ENCODE measurements at regions not wholly inside any gene's neighbourhood (a gene's known extent, or its start where the extent isn't known, plus 50 kb on each side); places are given as distances from the start of the nearest gene placed in this dataset.

DNA sequence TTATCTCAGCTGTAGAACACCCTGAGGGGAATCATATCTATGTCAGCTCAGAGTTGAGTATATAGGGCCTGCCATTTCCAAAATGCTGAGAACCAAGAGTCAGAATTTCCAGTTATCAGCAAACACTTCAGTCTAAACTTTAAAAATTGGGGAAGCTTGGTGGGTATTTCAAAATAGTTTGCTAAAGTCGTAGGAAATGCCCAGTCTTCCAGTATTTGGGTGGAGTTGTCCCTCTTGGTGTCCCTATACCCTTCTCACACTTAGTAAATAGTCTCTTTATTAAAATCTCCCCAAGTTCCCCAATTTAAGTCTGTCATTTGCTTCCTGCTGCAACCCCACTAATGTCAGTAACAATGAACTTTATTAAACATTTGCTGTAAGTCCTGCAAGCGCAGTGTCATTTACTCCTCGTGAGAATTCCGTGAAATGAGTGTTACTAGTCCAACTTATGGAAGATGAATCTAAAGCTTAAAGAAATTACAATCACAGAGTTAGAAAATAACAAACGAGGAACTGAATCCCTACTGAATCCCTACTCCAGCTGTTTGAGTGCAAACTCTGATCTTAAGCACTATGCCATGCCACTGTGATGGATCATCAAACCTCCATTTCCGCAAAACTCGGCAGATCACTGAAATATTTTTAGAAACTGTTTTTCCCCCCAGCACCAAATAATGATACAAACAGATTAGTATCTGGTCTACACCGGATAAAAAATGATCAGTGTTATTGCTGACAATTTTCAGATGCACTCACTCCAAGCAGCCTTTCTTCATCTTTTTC, 341.7 kb upstream of the PROK2 start:
- no peak for DNase-seq

- peak; percentile 9 for DNase-seq
Measured at GRCh38 chr3:72123908-72124441, 339.0 kb upstream of the PROK2 start.

DNA sequence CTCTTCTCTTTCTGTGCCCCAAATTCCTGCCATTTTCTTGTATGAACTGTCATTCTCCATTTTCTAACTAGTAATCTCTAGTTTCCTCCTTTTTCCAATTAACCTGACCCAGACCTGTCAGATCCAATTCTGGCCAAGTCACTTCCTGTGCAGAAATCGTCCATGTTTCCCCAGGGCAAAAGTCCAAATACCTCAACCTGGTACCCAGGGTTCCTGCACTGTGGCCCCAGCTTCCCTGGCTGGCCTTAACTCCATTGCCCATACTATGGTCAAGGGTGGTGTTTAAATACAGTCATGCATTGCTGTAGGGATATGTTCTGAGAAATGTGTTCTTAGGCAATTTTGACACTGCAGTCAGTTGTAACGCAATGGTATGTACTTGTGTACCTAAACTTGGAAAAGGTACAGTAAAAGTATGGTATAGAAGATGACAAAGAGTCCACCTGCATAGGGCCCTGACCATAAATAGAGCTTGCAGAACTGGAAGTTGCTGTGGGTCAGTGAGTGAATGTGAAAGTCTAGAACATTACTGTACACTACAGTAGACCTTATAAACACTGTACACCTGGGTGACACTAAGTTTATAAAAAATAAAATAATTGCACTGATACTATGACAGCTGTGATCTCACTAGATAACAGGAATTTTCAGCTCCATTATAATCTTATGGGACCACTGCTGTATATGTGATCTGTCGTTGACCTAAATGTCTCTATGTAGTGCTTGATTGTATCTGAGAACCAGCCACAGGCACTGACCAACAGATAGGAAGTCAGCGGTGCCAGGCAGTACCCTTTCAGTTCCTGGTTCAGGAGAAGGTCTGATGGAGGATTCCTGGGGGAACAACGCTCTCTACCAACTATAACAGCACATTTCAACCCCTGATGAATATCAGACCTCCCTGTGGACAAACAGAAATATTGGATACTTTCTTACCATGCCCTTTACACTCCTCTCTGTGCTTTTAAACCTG, 336.1 kb upstream of the PROK2 start:
- no peak for DNase-seq

GRCh38 chr3:72120039-72120438, 335.1 kb upstream of the PROK2 start:
- DNase-seq = no peak

GRCh38 chr3:72118628-72119027, 333.7 kb upstream of the PROK2 start:
- no peak for DNase-seq

DNA sequence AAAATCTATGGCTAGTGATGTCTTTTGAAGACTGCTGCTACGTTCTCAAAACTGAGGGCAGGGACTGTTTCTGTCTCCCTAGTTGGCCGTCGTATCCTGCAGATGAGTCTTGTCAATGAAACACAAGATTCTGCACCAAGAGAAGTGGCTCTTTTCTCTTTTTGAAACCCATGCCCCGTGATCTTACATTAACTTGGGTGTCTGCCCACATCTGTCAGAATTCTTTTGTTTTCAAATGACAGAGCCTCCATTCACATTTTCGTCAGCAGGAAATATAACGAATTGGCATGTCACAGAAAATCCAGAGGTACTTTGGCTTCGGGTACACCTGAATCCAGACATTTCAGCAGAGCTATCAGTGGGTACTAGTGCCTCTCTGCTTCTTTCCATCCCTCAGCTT, 331.3 kb upstream of the PROK2 start:
- DNase-seq = no peak

DNA sequence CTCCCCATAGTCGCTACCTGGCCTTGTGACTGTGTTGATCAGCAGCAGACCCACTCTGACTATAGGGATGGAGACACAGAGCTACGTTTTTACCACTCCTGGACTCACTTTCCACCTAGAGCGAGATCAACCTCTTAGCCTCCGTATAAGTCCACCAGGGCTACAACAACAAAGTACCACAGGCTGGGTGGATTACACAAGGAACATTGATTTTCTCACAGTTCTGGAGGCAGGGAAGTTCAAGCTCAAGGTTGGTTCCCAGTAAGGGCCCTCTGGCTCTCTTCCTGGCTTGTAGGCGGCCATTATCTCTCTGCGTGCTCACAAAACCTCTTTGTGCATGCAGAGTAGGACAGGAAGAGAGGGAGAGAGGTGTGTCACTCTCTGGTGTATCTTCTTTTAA, 330.4 kb upstream of the PROK2 start:
- DNase-seq = no peak

- no peak for DNase-seq
Measured at GRCh38 chr3:72114773-72115172, 329.8 kb upstream of the PROK2 start.

DNA sequence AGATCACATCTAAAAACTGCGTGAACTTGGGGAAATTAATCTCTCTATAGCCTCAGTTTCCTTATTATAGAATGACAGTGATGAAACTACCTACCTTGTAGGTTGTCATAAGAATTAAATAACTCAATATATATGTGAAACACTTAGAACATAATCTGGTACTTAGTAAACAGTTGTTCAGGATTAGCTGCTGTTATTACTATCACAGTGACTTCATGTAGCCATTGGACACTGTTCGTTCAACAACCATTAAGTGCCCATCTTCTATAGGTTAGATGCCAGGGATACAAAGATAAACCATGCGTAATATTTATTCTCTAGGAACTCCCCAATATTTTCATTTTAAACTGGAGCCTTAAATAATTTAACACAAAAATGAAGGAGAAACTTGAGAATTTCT, 329.0 kb upstream of the PROK2 start:
- DNase-seq = no peak

- DNase-seq = no peak
Measured at GRCh38 chr3:72113564-72113963, 328.6 kb upstream of the PROK2 start.

DNA sequence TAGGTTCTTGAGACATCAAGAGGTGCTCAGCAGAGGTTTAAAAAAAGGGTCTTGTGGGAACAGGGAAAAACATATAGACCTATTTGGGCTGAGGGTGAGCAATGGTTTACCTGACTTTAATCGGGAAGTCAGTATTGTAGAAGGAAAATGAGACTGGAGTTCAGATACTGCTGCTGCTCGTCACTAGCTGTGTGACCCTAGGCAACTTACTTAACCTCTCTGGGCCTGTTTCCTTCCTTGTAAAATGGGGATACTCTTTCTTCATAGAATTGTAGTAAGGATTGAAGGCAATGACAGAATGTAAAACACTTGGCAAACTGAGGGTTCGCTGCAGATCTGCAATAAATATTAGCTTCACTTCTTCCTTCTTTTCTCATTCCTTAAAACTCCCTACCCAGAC, 327.5 kb upstream of the PROK2 start:
- no peak for DNase-seq

DNA sequence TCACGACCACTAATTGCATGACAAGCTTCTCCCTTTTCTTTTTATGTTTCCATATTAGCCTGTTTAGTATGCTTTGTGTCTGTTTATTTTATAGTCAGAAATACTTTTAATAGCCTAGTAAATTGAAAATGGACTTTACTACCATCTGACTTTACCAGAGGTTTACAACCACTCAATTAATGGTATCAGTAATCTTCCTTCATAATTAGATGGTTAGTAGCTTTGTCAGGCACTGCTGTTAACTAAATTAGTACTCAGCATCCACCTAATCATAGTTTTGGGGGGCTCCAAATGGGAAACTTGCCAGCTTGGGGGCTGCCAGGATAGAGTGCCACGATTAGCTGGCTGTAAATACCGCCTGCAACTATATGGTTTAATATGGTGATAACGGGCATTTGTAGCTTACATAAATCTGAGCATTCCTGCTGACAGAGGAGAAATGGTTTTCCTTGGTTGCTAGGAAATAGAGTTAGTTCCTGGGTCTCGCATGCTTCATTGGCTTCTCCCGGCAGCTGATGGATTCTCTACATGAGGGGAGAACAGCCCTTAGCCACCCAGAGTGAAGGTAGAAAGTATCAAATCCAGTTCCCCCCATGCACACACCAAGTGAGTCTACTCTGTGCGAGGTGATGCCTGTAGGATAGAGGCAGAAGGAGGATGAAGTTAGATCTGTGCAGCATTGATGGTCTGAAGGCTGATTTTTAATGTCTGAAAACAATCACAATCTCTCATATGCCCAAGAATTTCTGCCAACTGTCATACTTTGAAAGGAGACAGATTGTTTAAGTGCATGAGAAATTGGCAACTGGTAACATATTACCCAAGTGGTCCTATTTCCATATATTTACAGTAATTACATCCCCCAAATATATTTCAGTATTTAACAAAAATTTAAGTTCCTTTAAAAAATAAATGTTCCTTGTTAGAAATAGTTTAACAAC, 326.6 kb upstream of the PROK2 start:
- DNase-seq = no peak

GRCh38 chr3:72109327-72110259, 324.6 kb upstream of the PROK2 start:
- no peak for DNase-seq

DNA sequence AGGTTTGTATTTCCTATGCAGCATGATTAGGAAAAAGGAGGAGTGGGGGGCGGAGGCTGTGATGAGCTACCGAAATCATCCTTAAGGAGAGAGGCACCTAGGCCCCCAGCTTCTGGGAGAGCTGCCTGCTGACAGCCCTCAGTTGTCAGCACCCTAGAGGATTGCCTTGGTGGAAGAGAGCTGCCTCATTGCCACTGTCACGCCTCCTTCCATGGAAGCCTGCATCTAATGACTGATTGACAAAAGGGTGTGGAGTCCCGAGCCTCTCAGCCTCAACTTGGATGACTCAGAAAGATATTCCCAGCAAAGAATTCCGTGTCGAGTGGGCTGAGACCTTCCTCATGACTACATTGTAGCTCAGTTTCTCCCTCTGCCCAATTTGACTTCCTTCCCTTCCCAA, 320.4 kb upstream of the PROK2 start:
- DNase-seq = no peak

DNA sequence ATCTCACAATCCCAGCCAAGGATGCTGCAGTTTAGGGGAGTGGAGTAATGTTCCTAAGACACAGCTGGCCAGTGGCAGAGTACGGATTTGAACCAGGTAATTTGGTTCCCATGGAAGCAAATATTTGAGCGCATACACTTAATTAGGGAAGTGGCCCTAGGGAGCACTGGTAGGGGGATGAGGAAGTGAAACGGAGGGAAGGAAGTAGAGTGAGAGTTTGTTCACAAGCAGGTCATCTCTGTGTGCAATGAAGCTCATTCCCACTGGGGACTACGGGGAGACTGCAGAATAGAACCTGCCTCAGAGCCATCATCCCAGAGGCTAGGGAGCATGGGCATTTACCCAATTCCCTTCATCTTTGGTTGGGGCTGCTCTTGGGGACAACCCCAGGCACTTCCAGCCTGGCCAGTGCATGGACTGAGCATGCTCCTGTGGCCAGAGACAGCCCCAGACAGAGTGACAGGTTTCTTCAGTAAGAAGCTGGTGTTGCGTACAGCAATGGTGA, 317.2 kb upstream of the PROK2 start:
- DNase-seq = no peak

GRCh38 chr3:72101494-72101893, 316.5 kb upstream of the PROK2 start:
- no peak for DNase-seq

- peak; percentile 67 for DNase-seq
Measured at GRCh38 chr3:72100601-72101187, 315.7 kb upstream of the PROK2 start.

- DNase-seq = no peak
Measured at GRCh38 chr3:72100080-72100511, 315.1 kb upstream of the PROK2 start.

DNA sequence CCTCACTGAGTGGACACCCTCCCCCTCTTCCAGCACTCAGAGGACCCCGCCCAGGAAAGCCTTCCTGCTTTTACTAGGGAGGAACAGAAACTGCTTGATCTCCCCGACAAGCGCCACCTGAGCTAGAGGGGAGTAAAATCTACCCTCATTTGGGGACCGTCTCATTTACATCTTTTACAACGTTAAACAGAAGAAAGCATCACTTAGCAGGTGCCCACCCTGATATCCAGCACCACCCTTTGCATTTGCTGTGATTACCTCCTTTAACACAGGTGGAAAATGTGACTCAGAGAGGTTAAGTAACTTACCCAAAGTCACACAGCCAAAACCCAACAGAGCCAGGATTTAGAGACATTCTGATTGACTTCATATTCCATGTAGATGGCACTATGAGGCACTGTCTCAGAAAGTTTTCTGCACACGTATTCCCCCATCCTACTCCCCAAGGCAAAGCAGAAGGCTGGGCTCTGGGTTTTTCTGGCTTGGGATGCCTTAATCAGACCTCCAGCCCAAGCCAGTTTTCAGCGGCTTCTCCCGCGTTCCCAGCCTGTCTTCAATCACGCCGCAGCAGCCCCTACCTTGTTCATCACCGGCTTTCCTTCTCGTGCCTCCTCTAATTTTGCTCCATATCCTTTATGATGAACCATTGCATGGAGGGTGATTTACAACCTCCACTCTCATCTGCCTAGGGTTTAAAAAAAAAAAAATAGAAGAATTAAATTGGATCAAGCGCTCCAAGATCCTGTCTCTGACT, 314.6 kb upstream of the PROK2 start:
- no peak for DNase-seq

- no peak for DNase-seq
Measured at GRCh38 chr3:72097053-72097452, 312.1 kb upstream of the PROK2 start.
